Epithelial cell of proximal tubule (primary cell): ENCODE measurements at regions not wholly inside any gene's neighbourhood (a gene's known extent, or its start where the extent isn't known, plus 50 kb on each side); places are given as distances from the start of the nearest gene placed in this dataset.

Experiments
- DNase-seq: peaks from one replicate; pipeline ENCODE4 v3.0.0-alpha.2; 2011; ENCODE audit warnings: low read depth
- H3K4me3 ChIP-seq: 2 replicates; pipeline ENCODE4 v1.5.1; 2011; ENCODE audit warnings: low read depth, mild to moderate bottlenecking, low read length
- TF ChIP-seq, protein P1 (sequence below): conservative IDR thresholded peaks from 2 replicates; pipeline ENCODE4 v1.5.1; 2012; ENCODE audit warnings: low read depth, mild to moderate bottlenecking, low read length

DNA sequence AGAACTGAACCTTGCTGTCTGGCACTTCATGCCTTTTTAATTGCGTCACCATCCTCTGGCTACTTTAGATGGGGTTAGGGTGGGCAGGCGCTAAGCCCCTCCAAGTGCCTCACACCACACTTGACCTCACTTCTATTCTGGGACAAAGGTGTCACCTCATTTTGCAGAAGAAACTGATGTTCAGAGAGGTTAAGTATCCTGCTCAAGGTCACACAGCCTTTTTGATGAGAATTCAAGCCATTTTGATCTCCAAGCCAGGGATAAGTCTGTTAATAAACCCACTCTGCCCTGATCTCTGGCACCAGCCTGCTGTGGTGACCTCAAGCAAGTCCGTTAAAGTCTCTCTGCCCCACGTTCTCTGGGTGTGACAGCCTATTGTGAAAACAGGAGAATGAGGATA is 58.8 kb upstream of the PRR23C start:
- TF ChIP-seq, protein P1, sequence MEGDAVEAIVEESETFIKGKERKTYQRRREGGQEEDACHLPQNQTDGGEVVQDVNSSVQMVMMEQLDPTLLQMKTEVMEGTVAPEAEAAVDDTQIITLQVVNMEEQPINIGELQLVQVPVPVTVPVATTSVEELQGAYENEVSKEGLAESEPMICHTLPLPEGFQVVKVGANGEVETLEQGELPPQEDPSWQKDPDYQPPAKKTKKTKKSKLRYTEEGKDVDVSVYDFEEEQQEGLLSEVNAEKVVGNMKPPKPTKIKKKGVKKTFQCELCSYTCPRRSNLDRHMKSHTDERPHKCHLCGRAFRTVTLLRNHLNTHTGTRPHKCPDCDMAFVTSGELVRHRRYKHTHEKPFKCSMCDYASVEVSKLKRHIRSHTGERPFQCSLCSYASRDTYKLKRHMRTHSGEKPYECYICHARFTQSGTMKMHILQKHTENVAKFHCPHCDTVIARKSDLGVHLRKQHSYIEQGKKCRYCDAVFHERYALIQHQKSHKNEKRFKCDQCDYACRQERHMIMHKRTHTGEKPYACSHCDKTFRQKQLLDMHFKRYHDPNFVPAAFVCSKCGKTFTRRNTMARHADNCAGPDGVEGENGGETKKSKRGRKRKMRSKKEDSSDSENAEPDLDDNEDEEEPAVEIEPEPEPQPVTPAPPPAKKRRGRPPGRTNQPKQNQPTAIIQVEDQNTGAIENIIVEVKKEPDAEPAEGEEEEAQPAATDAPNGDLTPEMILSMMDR, result no peak
- no peak for DNase-seq
- H3K4me3 ChIP-seq, result no peak overlapping the region

DNA sequence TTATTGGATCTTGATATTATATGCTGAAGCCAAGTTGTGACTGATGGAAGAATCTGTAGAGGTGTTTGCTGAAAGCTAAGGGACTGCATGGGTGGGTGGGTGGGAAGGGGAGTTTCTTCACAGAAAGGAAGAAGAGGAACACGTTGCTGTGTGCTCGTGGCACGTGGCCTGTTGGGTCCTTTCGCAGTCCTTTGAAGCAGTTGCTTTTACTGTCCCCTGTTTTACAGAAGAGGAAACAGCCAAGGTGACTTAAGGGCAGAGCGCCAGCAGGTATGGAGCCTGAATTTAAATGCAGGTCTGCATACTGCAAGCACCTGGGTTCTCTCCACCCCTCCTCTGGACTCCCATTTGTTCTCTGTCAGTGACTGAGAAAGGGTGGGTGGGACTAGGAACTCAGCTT is 59.4 kb upstream of the PRR23C start:
- no peak overlapping the region for H3K4me3 ChIP-seq
- no peak for DNase-seq
- TF ChIP-seq, protein P1, result no peak

DNA sequence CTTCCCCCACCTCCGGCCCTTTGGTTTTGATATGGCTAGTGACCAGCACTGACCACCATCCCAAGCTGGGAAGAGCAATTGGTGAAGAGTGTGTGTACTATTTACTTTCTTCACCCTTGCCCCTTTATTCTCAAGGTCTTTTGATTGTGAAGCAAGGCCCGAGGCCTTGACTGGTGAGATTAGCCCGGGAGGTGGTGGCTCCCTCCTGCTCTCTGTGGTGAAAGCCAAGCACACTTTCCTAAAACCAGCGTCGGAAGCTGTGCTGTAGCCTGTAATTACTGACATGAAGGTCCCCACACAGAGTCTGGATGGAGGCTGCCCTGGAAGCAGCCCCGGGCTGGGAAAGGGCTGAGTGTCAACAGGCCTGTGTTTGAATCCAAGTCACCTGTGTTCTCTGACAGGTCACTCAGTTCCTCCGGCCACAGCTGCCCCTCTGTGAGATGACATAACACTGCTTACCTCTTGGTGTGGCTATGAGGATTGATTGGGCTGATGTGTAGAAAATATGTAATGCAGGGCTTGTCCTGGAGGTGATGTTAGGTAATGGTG is 60.5 kb upstream of the PRR23C start:
- TF ChIP-seq, protein P1, result no peak
- no peak overlapping the region for H3K4me3 ChIP-seq

DNA sequence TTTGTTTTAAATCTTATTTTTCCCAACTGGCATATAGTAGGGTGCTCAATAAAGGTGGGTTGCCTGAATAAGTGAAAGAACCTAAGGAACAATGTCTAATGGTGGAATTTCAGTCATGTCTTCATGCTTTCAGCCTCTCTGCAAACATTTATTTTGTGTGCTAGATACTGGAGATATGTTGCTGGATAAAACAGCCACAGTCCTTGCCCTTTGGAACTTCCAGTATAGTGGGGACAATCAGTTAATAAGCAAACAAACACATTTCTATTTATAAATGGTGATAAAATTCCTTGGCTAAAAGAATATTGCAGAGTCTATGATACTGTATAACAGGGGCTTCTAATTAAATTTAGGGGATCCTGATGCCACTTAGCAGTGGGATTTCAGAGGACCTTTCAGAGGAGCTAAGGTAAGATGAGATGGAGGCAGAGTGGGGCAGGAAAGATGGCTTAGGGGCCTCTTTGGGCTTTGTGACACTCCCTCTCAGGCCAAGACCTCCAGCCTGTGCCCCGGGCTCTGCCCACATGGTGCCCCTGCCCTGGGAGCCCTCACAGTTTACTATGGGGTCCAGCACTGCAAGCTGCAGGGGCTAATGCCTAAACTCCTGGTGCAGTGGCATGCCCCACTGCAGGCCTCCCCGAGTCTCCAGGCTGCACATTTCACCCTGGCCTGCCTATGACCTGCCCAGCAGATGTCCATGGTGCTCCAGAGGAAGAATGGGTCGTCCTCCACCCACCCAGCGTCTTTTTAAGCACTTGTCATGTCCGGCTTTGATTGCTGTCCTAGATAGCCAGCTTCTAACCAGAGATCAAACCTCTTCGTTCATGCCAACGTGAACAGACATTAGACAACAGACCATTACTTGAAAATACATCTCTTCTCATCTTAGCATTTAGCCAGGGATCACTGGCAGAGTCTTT is 61.6 kb upstream of the PRR23C start:
- no peak for DNase-seq
- TF ChIP-seq, protein P1, result no peak
- H3K4me3 ChIP-seq, result no peak overlapping the region

More for the DNA sequence above, 60.5 kb upstream of the PRR23C start:
- no peak for DNase-seq

DNA sequence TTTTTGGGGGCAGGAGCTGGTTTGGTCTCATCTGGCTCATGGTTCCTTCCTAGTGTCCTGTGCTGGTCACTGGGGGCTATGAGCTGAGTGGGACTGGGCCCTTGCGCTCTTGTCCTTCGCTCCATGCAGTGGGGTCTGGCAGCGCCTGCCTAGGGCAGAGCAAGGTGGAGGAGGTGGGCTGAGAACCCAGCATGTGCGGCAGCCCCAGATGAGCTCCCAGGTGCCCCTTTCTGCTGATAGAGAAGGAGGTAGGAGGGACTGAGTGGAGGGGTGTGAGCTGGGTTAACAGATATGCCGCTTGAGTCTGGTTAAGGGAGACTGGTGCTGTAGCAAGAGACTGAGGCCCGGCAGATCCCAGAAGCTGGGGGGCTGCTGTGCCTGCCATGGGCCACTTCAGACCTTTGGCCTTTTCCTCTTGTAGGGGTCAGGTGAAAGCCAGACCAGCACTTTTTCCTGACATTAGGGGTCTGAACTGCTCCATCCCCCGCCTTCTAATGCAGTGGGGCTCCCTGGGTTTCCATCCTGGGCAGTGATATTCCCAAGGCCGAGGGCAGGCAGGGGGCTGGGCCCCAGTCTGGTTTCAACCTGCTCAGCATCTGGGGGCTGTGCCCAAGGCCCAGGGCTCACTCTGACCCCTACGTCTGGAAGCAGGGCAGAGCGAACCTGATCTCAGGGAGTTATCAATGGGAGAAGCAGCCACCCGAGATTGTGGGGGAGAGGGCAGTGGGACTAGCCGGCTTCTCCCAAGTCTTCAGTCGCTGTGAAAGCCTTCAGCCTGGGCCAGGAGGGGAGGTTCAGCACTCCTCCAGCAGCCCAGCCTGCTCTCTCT is 62.9 kb upstream of the PRR23C start:
- H3K4me3 ChIP-seq, result no peak overlapping the region
- TF ChIP-seq, protein P1, result no peak
- no peak for DNase-seq

DNA sequence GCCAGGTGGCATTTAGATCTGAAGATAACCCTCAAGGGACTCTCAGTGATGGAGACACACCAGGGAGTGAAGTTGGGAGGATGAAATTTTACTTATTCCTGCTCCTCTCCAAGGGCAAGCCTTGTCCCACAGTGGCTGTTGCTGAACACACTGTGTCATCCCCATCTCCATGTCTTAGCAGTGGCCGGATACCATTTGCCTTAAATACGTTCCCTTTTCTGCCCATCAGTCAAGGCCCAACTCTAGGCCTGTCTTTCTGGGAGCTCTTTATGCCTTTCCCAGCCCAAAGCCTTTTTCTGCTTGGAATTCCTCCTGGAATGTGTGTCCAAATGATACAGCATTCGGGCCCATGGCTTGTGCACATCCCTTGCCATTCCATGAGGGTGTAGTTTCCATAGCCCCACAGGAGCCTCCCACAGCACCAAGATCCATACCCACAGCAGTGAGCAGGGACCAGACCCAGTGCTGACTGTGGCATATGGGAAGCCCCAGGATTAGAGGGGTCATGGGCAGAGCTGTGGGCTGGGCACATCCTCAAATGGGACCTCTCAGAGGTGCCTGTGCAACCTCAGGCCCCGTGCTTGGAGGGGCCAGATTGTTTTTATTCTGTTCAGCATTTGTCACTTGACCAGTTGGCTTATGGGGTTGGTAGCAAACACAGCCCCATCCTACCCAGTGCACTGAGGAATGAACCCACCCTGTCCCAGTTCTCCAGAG is 63.7 kb upstream of the PRR23C start:
- DNase-seq, result no peak
- TF ChIP-seq, protein P1, result no peak
- no peak overlapping the region for H3K4me3 ChIP-seq
